ENCODE measurements at regions not wholly inside any gene's neighbourhood (a gene's known extent, or its start where the extent isn't known, plus 50 kb on each side); places are given as distances from the start of the nearest gene placed in this dataset.
A peak's percentile ranks its signal among the peaks of the same experiment; 100 is the strongest.

DNA sequence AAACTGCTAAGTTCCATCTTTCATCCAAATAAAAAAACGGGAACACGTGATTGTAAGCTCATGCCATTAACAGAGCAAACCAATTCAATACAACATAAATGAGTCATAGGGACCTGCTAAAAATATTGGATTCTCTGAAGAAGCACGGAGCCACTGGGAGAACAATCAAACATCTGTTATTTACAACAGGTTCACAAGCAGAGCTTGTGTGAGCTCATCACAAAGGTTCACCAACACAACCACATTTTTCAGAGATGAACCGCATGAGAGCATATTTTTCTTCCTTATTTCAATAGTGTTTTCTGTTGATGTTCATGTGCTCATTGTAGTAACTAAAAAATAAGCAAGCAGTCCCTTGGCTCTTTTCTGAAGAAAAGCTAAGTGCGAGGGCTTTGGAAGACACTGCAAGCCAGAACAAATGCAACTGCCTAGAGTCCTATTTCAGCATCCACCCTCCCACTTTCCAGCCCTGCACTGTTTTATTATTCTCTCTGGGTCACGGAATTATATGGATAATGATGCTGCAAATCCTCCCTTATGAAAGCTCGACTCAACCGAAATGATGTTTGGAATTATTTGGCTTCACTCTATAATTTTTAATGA lies 545.8 kb downstream of the LIG4 start:
- DNase-seq (ENCODE audit: low read depth in 2 of 2): no peak

DNA sequence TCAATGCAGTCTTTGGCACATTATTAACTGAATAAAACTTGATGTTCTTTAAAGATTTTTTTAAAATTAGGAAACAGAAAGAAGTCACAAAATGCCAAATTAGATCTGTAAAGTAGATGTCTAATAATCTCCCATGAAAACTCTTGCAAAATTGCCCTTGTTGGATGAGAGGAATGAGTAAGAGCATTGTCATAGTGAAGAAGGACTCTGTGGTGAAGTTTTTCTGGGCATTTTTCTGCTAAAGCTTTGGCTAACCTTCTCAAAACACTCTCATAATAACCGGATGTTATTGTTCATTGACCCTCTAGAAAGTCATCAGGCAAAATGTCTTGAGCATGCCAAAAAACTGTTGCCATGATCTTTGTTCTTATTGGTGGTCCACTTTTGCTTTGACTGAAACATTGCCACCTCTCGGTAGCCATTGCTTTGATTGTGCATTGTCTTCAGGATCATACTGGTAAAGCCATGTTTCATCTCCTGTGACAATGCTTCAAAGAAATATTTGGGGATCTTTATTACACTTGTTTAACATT lies 549.3 kb downstream of the LIG4 start:
- no peak for DNase-seq (ENCODE audit: low read depth in 2 of 2)

DNA sequence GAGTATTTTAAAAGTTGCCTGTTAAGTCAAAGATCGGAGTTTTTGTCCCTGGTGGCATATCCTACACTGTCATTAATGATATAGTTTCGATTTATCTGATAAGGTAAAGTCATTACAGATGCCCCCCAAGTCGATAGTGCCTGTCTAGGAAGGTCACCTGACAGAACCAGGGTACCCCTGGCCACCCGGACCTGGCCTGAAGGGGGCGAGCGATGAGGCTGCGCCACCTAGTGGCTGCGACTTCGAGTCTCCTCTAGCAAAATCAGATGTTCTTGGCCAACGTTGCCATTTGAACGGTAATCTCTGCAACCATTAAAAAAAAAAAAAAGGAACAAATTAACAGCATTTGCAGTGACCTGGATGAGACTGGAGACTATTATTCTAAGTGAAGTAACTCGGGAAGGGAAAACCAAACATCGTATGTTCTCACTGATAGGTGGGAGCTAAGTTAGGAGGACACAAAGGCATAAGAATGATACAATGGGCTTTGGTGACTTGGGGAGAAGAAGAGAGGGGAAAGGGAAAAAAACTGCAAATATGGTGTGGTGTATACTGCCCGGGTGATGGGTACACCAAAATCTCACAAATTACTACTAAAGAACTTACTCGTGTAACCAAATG lies 565.1 kb downstream of the LIG4 start:
- DNase-seq (ENCODE audit: low read depth in 2 of 2): peak; percentile 1 to 3

DNA sequence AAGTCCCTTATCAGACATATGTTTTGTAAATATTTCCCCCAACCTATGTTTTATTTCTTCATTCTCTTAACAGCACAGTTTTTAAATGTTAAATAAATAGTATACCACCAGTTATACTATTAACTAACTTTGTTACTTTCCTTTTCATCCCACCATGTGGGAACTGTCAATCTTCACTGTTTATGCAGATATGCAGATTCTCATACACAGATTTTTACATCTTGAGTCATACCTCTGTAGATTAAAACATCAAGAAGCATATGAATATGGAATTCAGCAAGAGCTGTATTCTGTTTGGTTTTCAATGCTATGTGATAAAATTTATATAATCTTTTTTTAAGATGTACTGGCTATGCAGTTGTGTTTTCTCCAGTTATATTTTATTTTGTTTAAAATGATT lies 566.3 kb downstream of the LIG4 start:
- no peak for DNase-seq (ENCODE audit: low read depth in 2 of 2)

DNA sequence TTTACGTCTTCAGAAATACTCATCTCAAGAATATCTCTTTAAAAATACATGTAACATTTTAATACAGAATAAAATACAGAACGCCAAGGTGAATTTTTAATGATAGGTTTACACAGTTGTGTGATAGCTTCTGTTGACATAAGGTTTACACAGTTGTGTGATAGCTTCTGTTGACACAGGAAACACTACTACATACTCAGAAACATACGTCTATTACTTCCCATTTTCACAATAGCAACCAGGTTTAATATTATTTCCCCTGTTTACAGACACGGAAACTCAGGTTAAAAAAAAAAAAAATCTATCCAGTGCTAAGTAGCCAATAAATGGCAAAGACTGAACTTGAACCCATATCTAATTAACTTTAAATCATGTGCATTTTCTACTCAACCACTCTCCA lies 571.2 kb downstream of the LIG4 start:
- no peak for DNase-seq (ENCODE audit: low read depth in 2 of 2)

DNA sequence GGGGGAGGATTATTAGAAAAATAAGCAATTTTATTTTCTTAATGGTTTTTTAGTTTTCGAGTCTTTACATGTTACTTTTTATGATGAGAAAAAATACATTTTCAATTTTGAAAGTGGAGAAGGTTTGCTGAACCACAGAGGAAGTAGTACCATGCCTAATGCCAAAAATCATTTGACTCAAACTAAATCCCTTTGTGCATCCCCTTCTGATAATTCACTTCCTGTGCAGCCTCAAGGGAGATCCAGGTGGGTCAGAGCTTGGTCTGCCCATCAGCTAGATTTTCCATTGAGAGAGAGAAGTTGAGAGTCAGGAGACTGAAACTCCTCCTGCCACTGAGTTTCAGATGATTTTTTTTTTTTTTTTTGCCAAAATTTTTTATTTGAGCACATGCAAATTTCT lies 571.7 kb downstream of the LIG4 start:
- no peak for DNase-seq (ENCODE audit: low read depth in 2 of 2)

DNA sequence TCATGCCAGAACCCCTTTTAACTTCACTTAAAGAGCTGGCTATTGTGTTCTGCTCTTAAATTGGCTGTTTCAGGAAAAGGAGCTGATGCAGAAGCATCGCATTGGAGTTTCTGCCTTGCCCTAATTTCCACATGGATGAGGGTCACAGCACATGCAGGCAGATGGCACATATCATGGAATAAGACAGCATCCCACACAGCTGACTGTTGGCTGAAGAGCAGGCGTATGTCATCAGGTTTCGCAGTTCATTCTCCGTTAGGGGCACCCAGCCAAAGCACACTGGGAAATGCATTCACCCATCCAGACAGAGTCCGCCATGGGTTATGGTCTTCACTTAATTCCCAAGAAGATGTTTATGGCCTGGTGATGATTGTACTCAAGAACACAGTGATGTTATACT lies 572.5 kb downstream of the LIG4 start:
- no peak for DNase-seq (ENCODE audit: low read depth in 2 of 2)

DNA sequence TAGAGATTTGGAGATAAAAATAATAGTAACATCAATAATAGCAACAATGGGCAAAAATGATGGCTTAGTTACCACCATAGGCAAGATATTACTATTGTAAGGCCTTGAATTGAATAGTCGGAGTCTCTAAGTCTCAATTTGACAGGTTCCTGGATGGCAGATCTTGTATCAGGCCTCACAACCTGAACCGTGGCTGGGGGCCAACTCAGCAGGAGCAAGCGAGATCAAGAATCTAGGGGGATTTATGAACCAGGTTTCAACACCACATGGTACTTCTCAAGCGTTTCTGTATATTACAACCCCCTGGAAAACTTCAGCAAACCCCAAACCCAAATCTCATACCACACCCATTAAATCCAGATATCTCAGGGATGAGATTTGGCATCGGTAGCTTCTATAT lies 573.8 kb downstream of the LIG4 start:
- no peak for DNase-seq (ENCODE audit: low read depth in 2 of 2)

DNA sequence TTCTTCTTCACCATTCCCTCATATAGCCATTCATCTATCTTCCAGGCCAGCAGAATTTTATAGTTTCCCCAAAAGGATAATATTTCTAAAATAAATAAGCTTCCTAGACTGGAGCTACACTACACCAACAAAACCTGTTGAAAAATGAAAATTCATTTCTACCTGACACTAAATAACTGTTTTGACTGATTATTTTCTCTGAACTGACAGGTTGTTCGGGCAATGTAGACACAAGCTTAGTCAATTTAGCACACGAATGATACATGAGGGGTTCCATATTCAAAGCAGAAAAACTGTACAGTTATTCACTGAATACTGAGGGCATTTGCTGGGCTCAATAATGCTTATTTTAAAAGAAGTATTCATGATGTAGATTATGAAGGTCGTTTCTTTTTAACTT lies 589.7 kb downstream of the LIG4 start:
- DNase-seq (ENCODE audit: low read depth in 2 of 2): no peak

DNA sequence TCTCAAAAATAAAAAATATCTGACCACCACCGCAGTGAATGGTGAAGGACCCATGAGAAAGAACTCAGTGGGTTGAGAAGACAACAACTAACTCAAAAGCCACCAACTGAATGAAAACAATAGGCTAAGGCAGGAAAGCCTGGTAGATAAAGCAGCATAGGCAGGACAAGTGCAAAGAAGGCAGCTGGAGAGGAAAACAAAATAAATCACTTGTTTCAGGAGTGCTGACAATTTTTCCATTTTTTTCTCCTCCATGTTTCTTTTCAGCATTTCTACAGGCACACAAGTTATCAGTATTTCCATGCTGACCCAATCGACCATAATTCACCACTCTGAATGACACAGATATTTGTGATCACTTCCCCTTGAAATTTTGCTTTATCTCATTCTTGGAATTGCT lies 597.8 kb downstream of the LIG4 start:
- DNase-seq (ENCODE audit: low read depth in 2 of 2): no peak

DNA sequence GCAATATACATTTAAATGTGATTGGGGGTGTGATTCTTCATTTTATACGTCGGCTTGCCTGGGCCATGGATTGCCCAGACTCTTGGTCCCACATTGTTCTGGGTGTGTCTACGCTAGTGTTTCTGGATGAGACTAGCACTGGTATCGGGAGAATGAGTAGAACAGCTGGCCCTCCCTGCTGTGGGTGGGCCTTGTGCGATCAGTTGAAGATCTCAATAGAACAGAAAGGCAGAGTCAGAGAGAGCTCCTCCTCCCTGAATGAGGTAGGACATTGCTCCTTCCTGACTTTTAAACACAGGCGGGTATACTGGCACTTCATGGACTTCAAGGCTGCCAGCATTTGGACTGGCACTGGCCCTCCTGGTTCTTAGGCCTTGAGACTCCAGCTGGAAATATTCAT lies 603.0 kb downstream of the LIG4 start:
- no peak for DNase-seq (ENCODE audit: low read depth in 2 of 2)

DNA sequence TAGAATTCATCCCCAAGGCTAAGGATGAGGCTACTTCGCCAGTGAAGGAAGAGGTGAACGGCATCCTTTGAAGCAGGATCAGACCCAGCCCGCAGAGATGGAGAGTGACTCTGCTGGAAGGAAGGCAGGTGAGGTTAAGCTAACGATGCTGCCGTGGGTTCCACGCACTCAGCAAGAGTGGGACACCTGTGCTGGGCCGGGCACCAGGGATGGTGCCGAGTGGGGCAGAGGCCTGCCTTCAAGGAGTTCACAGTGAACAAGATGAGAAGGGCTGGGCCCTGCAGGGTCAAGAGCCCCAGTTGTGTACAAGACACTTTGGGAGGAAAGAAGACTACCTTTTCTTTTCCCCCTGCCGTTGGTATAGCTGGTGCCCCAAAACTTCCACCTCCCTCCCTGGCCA lies 606.6 kb downstream of the LIG4 start:
- no peak for DNase-seq (ENCODE audit: low read depth in 2 of 2)

DNA sequence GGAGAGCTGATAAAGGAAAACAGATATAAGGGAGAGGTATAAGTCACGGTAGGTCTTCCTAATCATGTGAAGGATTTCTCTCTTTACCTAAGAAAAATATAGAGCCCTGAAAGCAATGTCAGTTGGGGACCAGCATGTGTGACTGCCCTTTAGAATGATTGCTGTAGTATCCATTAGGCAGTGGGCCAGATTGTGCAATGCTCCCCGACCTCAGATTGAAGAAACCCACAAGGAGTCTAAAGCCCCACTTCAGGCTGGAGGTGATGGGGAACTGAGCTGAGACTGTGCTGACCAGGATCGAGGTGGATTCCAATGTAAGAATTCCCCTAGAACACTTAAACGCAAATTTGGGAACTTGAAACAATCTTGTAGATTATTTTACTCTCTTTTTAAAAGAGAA lies 614.4 kb downstream of the LIG4 start:
- no peak for DNase-seq (ENCODE audit: low read depth in 2 of 2)

DNA sequence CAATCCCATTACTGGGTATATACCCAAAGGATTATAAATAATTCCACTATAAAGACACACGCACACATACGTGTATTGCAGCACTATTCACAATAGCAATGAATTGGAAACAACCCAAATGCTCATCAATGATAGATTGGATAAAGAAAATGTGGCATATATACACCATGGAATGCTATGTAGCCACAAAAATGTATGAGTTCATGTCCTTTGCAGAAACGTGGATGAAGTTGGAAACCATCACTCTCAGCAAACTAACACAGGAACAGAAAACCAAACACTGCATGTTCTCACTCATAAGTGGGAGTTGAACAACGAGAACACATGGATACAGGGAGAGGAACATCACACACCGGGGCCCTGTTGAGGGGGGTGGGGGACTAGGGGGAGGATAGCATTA lies 619.0 kb downstream of the LIG4 start:
- peak in 1 of 2 experiments; percentile 0 for DNase-seq (ENCODE audit: low read depth in 2 of 2)

DNA sequence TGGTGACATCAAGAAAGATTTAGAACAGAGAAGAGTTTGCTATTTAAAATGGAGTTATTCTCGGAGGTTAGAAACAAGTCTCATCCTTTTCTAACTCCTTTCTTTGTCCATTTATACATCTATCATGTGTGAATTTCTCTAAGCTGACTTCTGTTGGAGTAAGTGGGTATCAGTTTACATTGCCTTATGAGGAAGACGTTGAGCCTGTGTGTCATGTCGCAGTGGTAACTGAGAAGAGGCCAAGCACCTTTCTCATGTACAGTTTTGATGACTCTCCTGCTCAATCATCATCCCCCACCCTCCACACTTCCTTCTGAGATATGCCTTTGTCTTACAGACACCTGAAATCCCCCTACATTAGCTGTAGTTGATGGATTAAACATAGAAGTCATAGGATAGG lies 624.8 kb downstream of the LIG4 start:
- no peak for DNase-seq (ENCODE audit: low read depth in 2 of 2)

DNA sequence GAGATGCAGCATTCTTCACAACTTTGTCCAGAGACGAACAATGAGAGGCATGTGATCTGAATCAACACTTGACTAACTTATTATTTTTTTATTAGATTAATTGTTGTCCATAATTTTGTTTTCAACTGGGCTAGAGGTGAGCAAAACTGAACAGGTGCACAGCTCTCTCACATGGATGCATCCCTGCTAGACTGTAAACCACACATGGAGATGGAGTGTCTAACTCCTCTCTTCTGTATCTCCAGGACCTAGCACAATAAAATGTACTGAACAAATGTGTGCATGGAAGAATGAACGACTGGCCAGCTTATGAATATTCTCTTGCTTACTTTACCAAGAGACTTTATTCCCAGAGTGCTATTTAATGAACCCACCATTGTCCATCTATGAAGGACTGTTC lies 627.7 kb downstream of the LIG4 start:
- no peak for DNase-seq (ENCODE audit: low read depth in 2 of 2)

DNA sequence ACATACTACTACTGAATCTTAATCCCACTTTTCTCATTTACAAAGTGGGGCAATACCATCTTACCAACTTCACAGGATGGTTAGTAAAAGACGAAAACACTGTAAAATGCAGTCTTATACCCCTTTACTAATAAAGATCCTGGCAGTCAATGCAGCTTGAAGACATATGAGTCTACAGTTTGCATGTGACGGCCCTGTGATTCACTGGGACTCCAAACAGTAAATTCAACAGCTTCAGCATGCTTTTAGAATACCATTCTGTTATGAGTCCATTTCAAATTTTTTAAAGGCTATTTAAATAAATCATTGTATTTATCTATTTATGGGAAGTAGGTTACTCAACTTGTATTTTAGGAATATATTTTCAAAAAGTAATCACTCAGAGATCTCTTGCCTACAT lies 629.1 kb downstream of the LIG4 start:
- no peak for DNase-seq (ENCODE audit: low read depth in 2 of 2)

DNA sequence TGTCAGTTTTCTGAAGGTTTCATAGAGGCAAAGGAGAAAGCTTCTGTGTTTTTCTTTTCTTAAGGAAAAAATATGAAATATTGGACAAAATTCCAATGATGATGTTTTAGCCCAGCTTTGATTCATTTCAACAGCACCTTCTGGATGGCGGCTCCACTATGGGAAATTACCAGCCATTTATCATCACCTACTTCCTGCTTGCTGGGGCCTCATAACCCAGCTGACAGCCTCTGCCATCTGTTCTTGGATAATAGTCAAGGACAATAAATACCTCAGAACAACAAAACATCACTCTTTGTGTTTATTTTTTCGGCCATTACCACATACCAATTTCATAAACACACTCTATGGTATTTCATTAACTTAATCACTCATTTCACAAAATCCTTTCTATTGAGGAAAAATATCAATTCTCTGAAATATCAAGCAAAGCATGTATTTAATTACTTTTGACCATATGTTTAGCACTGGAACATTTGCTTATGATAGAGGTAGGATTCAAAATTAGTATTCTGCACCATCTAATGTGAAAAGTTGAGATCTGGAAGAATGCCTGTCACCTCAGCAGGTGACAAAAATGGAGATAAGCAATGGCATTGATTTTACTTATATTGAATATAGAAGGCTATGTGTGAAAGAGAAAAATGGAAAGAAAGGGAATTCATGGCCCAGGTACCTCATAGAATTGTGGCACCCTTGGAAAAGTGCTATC lies 629.7 kb downstream of the LIG4 start:
- no peak for DNase-seq (ENCODE audit: low read depth in 2 of 2)

DNA sequence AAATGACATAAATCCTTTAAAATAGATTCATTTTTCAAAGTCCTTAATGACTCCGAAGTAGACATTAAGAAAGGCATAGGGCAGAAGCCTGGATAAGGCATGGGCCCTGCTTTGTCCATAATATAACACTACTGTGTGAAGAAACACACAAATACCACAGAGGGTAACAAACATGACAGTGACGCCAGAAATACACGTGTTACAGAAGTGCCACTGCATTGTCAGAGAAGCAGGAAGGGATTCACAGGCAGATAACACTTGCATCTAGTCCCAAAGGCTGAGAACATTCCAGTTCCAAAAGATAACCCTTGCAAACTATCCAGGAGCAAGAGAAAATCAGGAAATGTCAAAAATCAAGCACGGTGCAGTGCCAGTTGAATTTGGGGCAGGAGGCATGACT lies 633.2 kb downstream of the LIG4 start:
- no peak for DNase-seq (ENCODE audit: low read depth in 2 of 2)

DNA sequence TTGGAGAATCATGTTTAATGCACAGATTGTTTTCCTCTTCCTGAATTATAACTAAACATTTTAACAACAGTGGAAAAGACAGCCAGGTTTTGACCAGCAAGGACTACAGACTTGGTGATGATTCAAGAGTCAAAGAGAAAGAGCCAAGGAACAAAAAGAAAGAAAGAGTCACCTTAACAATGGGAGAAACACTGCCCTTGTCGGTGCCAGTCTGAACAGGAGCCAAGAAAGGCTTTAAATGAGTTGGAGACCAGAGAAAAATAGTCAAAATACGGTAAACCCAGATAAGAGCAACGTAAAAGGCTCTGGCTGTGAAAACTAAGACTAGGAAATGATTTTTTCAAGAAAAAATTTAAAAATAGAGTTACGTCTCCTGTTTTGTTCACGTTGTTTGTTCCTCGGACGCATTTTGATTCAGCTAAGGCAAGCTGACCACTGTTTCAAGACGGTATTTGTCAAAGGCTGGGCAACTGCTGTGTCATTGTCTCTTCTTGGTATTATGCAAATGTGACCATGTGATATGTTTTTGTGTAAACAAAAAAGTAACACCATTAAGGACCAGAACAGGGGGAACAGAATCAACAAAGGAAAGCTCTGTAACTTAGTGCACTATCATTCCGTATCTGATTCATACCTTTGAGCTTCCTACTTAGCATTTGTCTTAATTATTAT lies 634.5 kb downstream of the LIG4 start:
- no peak for DNase-seq (ENCODE audit: low read depth in 2 of 2)

DNA sequence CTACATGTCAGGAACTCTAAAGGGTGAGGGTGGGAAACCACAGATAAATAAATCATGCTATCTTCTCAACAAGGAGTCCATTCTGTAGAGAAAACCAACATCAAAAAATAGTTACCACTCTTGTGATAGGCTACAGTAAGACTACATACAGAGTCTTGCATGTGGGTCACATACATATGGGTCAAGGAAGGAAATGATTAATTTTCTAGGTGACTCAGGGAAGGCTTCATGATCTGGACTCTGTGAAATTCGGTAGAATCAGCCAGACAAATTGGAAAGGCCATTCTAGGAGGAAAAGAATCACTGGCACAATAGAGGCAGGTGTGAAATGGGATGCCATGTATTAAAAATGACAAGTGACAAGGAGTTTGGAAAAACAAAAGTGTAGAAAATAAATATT lies 638.9 kb downstream of the LIG4 start:
- no peak for DNase-seq (ENCODE audit: low read depth in 2 of 2)

DNA sequence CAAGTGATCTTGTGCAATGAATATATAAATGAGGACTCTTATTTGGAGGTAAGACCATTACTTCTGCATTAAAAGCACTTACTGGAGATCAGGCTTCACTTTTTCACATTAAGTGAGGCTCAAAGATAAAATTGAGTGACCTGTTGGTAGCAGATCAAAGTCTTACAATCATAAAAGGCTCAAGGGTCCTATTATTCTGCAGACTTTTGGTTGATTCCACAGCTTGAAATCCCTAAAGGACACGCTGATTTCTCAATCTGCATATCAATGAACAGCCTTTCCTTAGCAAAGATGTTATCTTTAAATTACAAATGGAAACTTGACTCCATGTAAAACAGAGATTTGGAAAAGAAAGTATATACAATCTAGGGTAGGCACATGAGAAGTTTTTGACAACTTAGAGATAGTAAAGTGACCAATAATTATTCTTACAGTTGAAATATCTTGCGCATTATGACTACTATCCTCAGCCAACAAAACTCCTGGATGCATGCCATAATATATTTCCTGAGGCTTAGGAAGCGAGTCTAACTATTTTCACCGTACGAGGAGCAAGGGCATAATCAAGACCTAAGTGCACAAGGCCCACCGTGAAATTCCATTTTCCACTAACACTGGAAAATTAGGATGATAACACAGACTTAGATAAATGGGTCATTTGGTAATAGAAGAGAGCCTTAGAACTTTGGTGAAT lies 640.7 kb downstream of the LIG4 start:
- DNase-seq (ENCODE audit: low read depth in 2 of 2): no peak

Data from fibroblast of skin of left quadriceps (primary cell).